SU-DHL-6 (cell line): ENCODE measurements at regions not wholly inside any gene's neighbourhood (a gene's known extent, or its start where the extent isn't known, plus 50 kb on each side); places are given as distances from the start of the nearest gene placed in this dataset.
"Not testable (repeated sequence)": the region's sequence is repeated elsewhere in the genome, so short reads cannot be mapped to it uniquely, and the experiment has no call there.

Experiments
- EZH2phosphoT487 ChIP-seq: fragments of 200-600 bp; sonication (generic), shearing (Covaris generic); conservative IDR thresholded peaks from 2 replicates; pipeline ENCODE4 v1.6.1; 2018; ENCODE audit warnings: mild to moderate bottlenecking, antibody characterized with exemption, low read length, moderate library complexity, mixed read lengths
- TF ChIP-seq, protein P1 (sequence below): fragments of 200-600 bp; sonication (generic); IDR thresholded peaks from one replicate; pipeline ENCODE4 v1.5.1; 2017; ENCODE audit warnings: antibody characterized with exemption, mild to moderate bottlenecking, low read length, moderate library complexity; ENCODE audit not compliant: insufficient read depth, poor library complexity, severe bottlenecking

GRCh38 chr16:29602247-29602625 is 60.8 kb upstream of the SPN start:
- TF ChIP-seq, protein P1, sequence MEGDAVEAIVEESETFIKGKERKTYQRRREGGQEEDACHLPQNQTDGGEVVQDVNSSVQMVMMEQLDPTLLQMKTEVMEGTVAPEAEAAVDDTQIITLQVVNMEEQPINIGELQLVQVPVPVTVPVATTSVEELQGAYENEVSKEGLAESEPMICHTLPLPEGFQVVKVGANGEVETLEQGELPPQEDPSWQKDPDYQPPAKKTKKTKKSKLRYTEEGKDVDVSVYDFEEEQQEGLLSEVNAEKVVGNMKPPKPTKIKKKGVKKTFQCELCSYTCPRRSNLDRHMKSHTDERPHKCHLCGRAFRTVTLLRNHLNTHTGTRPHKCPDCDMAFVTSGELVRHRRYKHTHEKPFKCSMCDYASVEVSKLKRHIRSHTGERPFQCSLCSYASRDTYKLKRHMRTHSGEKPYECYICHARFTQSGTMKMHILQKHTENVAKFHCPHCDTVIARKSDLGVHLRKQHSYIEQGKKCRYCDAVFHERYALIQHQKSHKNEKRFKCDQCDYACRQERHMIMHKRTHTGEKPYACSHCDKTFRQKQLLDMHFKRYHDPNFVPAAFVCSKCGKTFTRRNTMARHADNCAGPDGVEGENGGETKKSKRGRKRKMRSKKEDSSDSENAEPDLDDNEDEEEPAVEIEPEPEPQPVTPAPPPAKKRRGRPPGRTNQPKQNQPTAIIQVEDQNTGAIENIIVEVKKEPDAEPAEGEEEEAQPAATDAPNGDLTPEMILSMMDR: not testable (repeated sequence)
- not testable (repeated sequence) for TF ChIP-seq EZH2phosphoT487
